Upper lobe of left lung (tissue), 4 donors: ENCODE measurements at regions not wholly inside any gene's neighbourhood (a gene's known extent, or its start where the extent isn't known, plus 50 kb on each side); places are given as distances from the start of the nearest gene placed in this dataset.

Experiments
- POLR2A ChIP-seq, 4 donors: fragments of 450-650 bp; IDR thresholded peaks; one replicate each; pipeline ENCODE4 v1.5.1; 2016 to 2017; ENCODE audit warnings: antibody characterized with exemption in 4 of 4, mild to moderate bottlenecking in 2 of 4
- POLR2AphosphoS5 ChIP-seq, 2 donors: sonication (generic); formaldehyde crosslinking; IDR thresholded peaks; one replicate each; pipeline ENCODE4 v1.5.1; 2017; ENCODE audit warnings: antibody characterized with exemption in 2 of 2
- TF ChIP-seq, protein P1 (sequence below), 6 experiments: fragments of 450-650 bp in 4 of 6; fragments of 200-600 bp in 2 of 6; sonication (generic) in 2 of 6; IDR thresholded peaks; one replicate each; pipeline ENCODE4 v1.5.1; 2016 to 2019; ENCODE audit warnings: antibody characterized with exemption in 6 of 6

GRCh38 chr2:7667260-7667757 lies 750.1 kb downstream of the RNF144A start:
- TF ChIP-seq, protein P1, sequence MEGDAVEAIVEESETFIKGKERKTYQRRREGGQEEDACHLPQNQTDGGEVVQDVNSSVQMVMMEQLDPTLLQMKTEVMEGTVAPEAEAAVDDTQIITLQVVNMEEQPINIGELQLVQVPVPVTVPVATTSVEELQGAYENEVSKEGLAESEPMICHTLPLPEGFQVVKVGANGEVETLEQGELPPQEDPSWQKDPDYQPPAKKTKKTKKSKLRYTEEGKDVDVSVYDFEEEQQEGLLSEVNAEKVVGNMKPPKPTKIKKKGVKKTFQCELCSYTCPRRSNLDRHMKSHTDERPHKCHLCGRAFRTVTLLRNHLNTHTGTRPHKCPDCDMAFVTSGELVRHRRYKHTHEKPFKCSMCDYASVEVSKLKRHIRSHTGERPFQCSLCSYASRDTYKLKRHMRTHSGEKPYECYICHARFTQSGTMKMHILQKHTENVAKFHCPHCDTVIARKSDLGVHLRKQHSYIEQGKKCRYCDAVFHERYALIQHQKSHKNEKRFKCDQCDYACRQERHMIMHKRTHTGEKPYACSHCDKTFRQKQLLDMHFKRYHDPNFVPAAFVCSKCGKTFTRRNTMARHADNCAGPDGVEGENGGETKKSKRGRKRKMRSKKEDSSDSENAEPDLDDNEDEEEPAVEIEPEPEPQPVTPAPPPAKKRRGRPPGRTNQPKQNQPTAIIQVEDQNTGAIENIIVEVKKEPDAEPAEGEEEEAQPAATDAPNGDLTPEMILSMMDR (IDR thresholded peaks at IDR 0.05) = no peak
- TF ChIP-seq POLR2AphosphoS5 (IDR thresholded peaks at IDR 0.05) (no peak), POLR2A (IDR thresholded peaks at IDR 0.05) (no peak)
